HG02852 (cell line): ENCODE measurements at regions not wholly inside any gene's neighbourhood (a gene's known extent, or its start where the extent isn't known, plus 50 kb on each side); places are given as distances from the start of the nearest gene placed in this dataset.
"Not testable (repeated sequence)": the region's sequence is repeated elsewhere in the genome, so short reads cannot be mapped to it uniquely, and the experiment has no call there.

Source experiments
- ATAC-seq: cut with Tn5 transposase; IDR thresholded peaks from one replicate; pipeline ENCODE4 v1.9.1; 2021; ENCODE audit warnings: mild to moderate bottlenecking, moderate library complexity; ENCODE audit not compliant: unreplicated experiment

GRCh38 chr3:72081471-72082185 lies 296.7 kb upstream of the PROK2 start:
- ATAC-seq = no peak

GRCh38 chr3:72080800-72081199 lies 295.9 kb upstream of the PROK2 start:
- ATAC-seq = no peak

- ATAC-seq = no peak
These were observed 295.1 kb upstream of the PROK2 start for GRCh38 chr3:72080095-72080494.

- no peak for ATAC-seq
These were observed 294.5 kb upstream of the PROK2 start for GRCh38 chr3:72079369-72079872.

- peak; percentile 27 for ATAC-seq
These were observed 293.9 kb upstream of the PROK2 start for GRCh38 chr3:72078676-72079368.

GRCh38 chr3:72077473-72078259 lies 292.7 kb upstream of the PROK2 start:
- ATAC-seq = peak; percentile 38

- ATAC-seq = not testable (repeated sequence)
These were observed 290.9 kb upstream of the PROK2 start for GRCh38 chr3:72075848-72076247.

GRCh38 chr3:72071624-72072023 lies 286.7 kb upstream of the PROK2 start:
- ATAC-seq = no peak

- no peak for ATAC-seq
These were observed 285.1 kb upstream of the PROK2 start for GRCh38 chr3:72070005-72070404.

GRCh38 chr3:72069543-72069942 lies 284.6 kb upstream of the PROK2 start:
- ATAC-seq = no peak

GRCh38 chr3:72068621-72069020 lies 283.7 kb upstream of the PROK2 start:
- no peak for ATAC-seq

- ATAC-seq = no peak
These were observed 282.8 kb upstream of the PROK2 start for GRCh38 chr3:72067721-72068120.

GRCh38 chr3:72065872-72066641 lies 281.1 kb upstream of the PROK2 start:
- no peak for ATAC-seq

- no peak for ATAC-seq
These were observed 280.3 kb upstream of the PROK2 start for GRCh38 chr3:72065236-72065635.

GRCh38 chr3:72064727-72065126 lies 279.8 kb upstream of the PROK2 start:
- ATAC-seq = not testable (repeated sequence)

- no peak for ATAC-seq
These were observed 277.1 kb upstream of the PROK2 start for GRCh38 chr3:72062017-72062416.

GRCh38 chr3:72060447-72061034 lies 275.6 kb upstream of the PROK2 start:
- no peak for ATAC-seq

- ATAC-seq = no peak
These were observed 273.6 kb upstream of the PROK2 start for GRCh38 chr3:72058493-72059081.

- no peak for ATAC-seq
These were observed 270.5 kb upstream of the PROK2 start for GRCh38 chr3:72055436-72055835.

GRCh38 chr3:72054976-72055375 lies 270.0 kb upstream of the PROK2 start:
- ATAC-seq = no peak
